GM21786 (cell line): ENCODE measurements at regions not wholly inside any gene's neighbourhood (a gene's known extent, or its start where the extent isn't known, plus 50 kb on each side); places are given as distances from the start of the nearest gene placed in this dataset.
"Not testable (repeated sequence)": the region's sequence is repeated elsewhere in the genome, so short reads cannot be mapped to it uniquely, and the experiment has no call there.

ENCODE experiments used
- ATAC-seq: cut with Tn5 transposase; IDR thresholded peaks from one replicate; pipeline ENCODE4 v1.9.1; 2021; ENCODE audit not compliant: unreplicated experiment

GRCh38 chr1:172795741-172796140, 136.8 kb downstream of the FASLG start:
- no peak for ATAC-seq

GRCh38 chr1:172799804-172800203, 140.9 kb downstream of the FASLG start:
- ATAC-seq, result not testable (repeated sequence)

GRCh38 chr1:172801771-172802322, 142.9 kb downstream of the FASLG start:
- no peak for ATAC-seq

GRCh38 chr1:172809750-172810149, 150.8 kb downstream of the FASLG start:
- ATAC-seq, result no peak

- ATAC-seq, result no peak
Observed at GRCh38 chr1:172810480-172811175, 151.7 kb downstream of the FASLG start.

GRCh38 chr1:172811694-172812093, 152.8 kb downstream of the FASLG start:
- ATAC-seq, result no peak

GRCh38 chr1:172812118-172812517, 153.2 kb downstream of the FASLG start:
- no peak for ATAC-seq

- no peak for ATAC-seq
Observed at GRCh38 chr1:172813330-172813729, 154.4 kb downstream of the FASLG start.

- no peak for ATAC-seq
Observed at GRCh38 chr1:172814428-172814827, 155.5 kb downstream of the FASLG start.

- ATAC-seq, result no peak
Observed at GRCh38 chr1:172815740-172816139, 156.8 kb downstream of the FASLG start.

- peak; percentile 91 for ATAC-seq
Observed at GRCh38 chr1:172818841-172819527, 160.1 kb downstream of the FASLG start.

GRCh38 chr1:172820475-172821158, 161.7 kb downstream of the FASLG start:
- ATAC-seq, result no peak

GRCh38 chr1:172821609-172822274, 162.8 kb downstream of the FASLG start:
- no peak for ATAC-seq

GRCh38 chr1:172822886-172823285, 164.0 kb downstream of the FASLG start:
- no peak for ATAC-seq

GRCh38 chr1:172823534-172823933, 164.6 kb downstream of the FASLG start:
- ATAC-seq, result no peak

- no peak for ATAC-seq
Observed at GRCh38 chr1:172824209-172824608, 165.3 kb downstream of the FASLG start.

- ATAC-seq, result no peak
Observed at GRCh38 chr1:172826096-172826741, 167.3 kb downstream of the FASLG start.

GRCh38 chr1:172827301-172827700, 168.4 kb downstream of the FASLG start:
- no peak for ATAC-seq

GRCh38 chr1:172827841-172828240, 168.9 kb downstream of the FASLG start:
- no peak for ATAC-seq

- ATAC-seq, result no peak
Observed at GRCh38 chr1:172832006-172832725, 173.3 kb downstream of the FASLG start.
